K562 (cell line): ENCODE measurements at regions not wholly inside any gene's neighbourhood (a gene's known extent, or its start where the extent isn't known, plus 50 kb on each side); places are given as distances from the start of the nearest gene placed in this dataset.

ENCODE experiments used
- NELFE ChIP-seq: IDR thresholded peaks from 2 replicates; pipeline ENCODE4 v1.6.1; 2011; ENCODE audit warnings: mild to moderate bottlenecking; ENCODE audit not compliant: insufficient read depth, insufficient read length
- ZNF507 ChIP-seq: conservative IDR thresholded peaks from 2 replicates; pipeline ENCODE4 v1.6.1; 2017; ENCODE audit warnings: missing genetic modification characterization, missing compliant biosample characterization
- ZNF75A ChIP-seq: fragments of 450-650 bp; formaldehyde crosslinking; IDR thresholded peaks from 2 replicates; pipeline ENCODE4 v1.4.0; 2020; ENCODE audit warnings: mild to moderate bottlenecking
- TF ChIP-seq, protein P1 (sequence below): sonication (generic); formaldehyde crosslinking; IDR thresholded peaks from 2 replicates; pipeline ENCODE4 v1.9.0; 2022; ENCODE audit warnings: mild to moderate bottlenecking, missing genetic modification reagents

- no peak for TF ChIP-seq ZNF75A (CRISPR knock-in tag)
- TF ChIP-seq, protein P1, sequence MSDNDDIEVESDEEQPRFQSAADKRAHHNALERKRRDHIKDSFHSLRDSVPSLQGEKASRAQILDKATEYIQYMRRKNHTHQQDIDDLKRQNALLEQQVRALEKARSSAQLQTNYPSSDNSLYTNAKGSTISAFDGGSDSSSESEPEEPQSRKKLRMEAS (CRISPR knock-in tag), result no peak
- TF ChIP-seq ZNF507, result no peak
- no peak for TF ChIP-seq NELFE
Measured at GRCh38 chr11:90629229-90629806, 406.5 kb upstream of the CHORDC1 start.
